ENCODE measurements at regions not wholly inside any gene's neighbourhood (a gene's known extent, or its start where the extent isn't known, plus 50 kb on each side); places are given as distances from the start of the nearest gene placed in this dataset.

DNA sequence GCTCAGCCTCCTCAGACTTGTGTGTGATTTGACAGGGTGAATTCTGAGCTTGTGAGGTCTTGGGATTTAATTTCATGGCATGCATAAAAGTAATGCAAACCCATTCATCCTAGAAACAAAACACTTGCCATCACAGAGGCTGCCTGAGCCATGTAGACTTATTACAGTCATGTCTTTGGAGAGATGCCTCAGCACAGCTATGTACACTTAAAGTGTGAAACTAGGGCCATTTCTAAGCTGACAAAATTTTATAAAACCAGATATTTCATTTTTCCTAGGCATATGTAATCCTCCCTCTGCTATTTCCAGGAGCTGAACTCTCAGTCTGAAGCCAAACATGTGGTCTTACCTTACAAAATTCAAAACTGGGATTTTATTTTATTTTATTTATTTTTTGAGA, 322.2 kb upstream of the SPHKAP start:
- Histone ChIP-seq H4K20me1 (ENCODE audit: insufficient read depth) (no peaks in the 10 kb centered on the region), H2AFZ (no peak overlapping the region), H3K4me2 (ENCODE audit: unreplicated experiment) (no peak overlapping the region), H3F3A (ENCODE audit: insufficient read depth) (no peaks in the 10 kb centered on the region), H3K79me2 (ENCODE audit: insufficient read depth) (no peaks in the 10 kb centered on the region), H3K27me3 (replicated peaks; ENCODE audit: insufficient read depth) (no peaks in the 10 kb centered on the region), H3K36me3 (ENCODE audit: low read depth) (no peaks in the 10 kb centered on the region), H3K27ac (no peak overlapping the region), H3K9me2 (ENCODE audit: insufficient read depth) (no peaks in the 10 kb centered on the region; the same call in 1 of the 2 replicates), H3K4me1 (ENCODE audit: insufficient read depth) (no peaks in the 10 kb centered on the region), H3K4me3 (no peak overlapping the region), H3K9ac (no peak overlapping the region), H3K9me3 (ENCODE audit: low read depth) (no peaks in the 10 kb centered on the region)
- TF ChIP-seq EZH2phosphoT487 (IDR thresholded peaks at IDR 0.05; ENCODE audit: insufficient read depth, low read depth) = no peak
- no peak for TF ChIP-seq EZH2 (IDR thresholded peaks at IDR 0.05; ENCODE audit: insufficient read depth, poor library complexity, severe bottlenecking)
- DNase-seq = no peak
- in situ Hi-C loops (cut with MboI) = no loop called here

DNA sequence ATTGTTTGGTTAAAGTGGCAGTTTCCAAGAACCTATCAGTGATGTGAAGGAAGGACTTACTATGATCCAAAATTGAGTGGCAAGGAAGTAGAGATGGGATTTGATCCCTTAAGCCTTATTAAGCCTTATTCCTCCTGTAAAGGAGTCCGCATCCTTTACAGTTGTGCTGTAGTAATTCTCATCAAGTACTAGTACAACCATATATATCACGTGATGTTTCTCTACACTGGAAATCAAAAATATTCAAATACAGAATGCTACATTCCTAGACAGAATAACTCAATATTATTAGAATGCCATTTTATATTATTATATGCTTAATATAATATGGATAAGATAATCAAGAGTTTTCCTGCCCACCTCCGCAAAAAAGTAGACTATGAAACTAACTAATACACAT, 312.4 kb upstream of the SPHKAP start:
- Histone ChIP-seq H3K4me3 (no peak overlapping the region), H3K9me3 (ENCODE audit: low read depth) (no peaks in the 10 kb centered on the region), H4K20me1 (ENCODE audit: insufficient read depth) (no peaks in the 10 kb centered on the region), H3K27me3 (replicated peaks; ENCODE audit: insufficient read depth) (no peaks in the 10 kb centered on the region), H3K27ac (no peak overlapping the region), H3K4me1 (ENCODE audit: insufficient read depth) (no peaks in the 10 kb centered on the region), H3K9me2 (ENCODE audit: insufficient read depth) (no peaks in the 10 kb centered on the region), H3F3A (ENCODE audit: insufficient read depth) (no peaks in the 10 kb centered on the region), H3K9ac (no peak overlapping the region), H3K79me2 (ENCODE audit: insufficient read depth) (no peaks in the 10 kb centered on the region), H2AFZ (no peak overlapping the region), H3K36me3 (ENCODE audit: low read depth) (no peaks in the 10 kb centered on the region), H3K4me2 (ENCODE audit: unreplicated experiment) (no peak overlapping the region)
- in situ Hi-C loops (cut with MboI) = no loop called here
- DNase-seq = no peak
- WGBS, 2 experiments (ENCODE audit: low coverage in 1 of 2, low lambda C conversion rate in 2 of 2, missing lambda C conversion rate in 2 of 2) = 94 to 95% methylated on average over 3 of the region's 3 CpGs
- TF ChIP-seq EZH2 (IDR thresholded peaks at IDR 0.05; ENCODE audit: insufficient read depth, poor library complexity, severe bottlenecking) (no peak), EZH2phosphoT487 (IDR thresholded peaks at IDR 0.05; ENCODE audit: insufficient read depth, low read depth) (no peak)

DNA sequence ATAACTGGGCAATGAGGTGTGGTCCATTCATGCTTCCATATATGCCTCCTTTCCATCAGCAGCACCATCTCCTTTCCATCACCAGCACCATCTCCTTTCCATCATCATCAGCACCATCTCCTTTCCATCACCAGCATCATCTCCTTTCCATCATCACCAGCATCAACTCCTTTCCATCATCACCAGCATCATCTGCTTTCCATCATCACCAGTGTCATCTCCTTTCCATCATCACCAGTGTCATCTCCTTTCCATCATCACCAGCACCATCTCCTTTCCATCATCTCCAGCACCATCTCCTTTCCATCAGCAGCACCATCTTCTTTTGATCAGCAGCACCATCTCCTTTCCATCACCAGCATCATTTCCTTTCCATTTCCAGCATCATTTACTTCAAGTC, 297.5 kb upstream of the SPHKAP start:
- Histone ChIP-seq H3K9me2 (ENCODE audit: insufficient read depth) (no peaks in the 10 kb centered on the region), H3F3A (ENCODE audit: insufficient read depth) (peaks cover 4% of the 10 kb centered on the region; the same call in 1 of the 2 replicates), H2AFZ (no peak overlapping the region), H3K9ac (no peak overlapping the region), H3K27me3 (replicated peaks; ENCODE audit: insufficient read depth) (no peaks in the 10 kb centered on the region), H3K9me3 (ENCODE audit: low read depth) (no peaks in the 10 kb centered on the region), H3K79me2 (ENCODE audit: insufficient read depth) (no peaks in the 10 kb centered on the region), H3K36me3 (ENCODE audit: low read depth) (no peaks in the 10 kb centered on the region), H3K27ac (no peak overlapping the region), H3K4me1 (ENCODE audit: insufficient read depth) (peaks cover 11% of the 10 kb centered on the region; the same call in 1 of the 2 replicates), H3K4me3 (no peak overlapping the region), H3K4me2 (ENCODE audit: unreplicated experiment) (no peak overlapping the region), H4K20me1 (ENCODE audit: insufficient read depth) (no peaks in the 10 kb centered on the region)
- DNase-seq = no peak
- TF ChIP-seq EZH2phosphoT487 (IDR thresholded peaks at IDR 0.05; ENCODE audit: insufficient read depth, low read depth) = no peak
- TF ChIP-seq EZH2 (IDR thresholded peaks at IDR 0.05; ENCODE audit: insufficient read depth, poor library complexity, severe bottlenecking) = no peak
- in situ Hi-C loops (cut with MboI) = no loop called here

DNA sequence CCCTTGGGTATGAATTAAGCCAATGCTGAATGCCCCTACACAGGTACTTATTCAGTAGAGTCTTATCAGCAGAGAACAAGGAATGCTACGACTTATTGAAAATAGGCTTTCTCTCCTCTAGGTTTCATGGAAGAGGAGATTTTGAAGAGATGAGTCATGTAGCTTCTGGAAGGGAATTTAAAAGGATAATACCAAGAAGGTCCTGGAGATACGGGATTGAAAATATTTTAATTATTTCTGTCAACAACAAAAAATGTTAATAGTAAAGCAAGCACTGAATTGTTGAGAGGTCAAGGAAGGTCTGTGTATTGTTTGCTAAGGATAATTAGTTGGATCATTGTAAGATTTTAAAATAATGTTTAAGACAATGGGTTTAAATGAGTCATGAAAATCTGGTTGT, 293.0 kb upstream of the SPHKAP start:
- Histone ChIP-seq H3K4me1 (ENCODE audit: insufficient read depth) (peaks cover 11% of the 10 kb centered on the region; the same call in 1 of the 2 replicates), H3K4me2 (ENCODE audit: unreplicated experiment) (peak overlapping the region; percentile 36), H3F3A (ENCODE audit: insufficient read depth) (peaks cover 4% of the 10 kb centered on the region; the same call in 1 of the 2 replicates), H3K9me3 (ENCODE audit: low read depth) (no peaks in the 10 kb centered on the region), H4K20me1 (ENCODE audit: insufficient read depth) (no peaks in the 10 kb centered on the region), H3K27ac (no peak overlapping the region), H3K79me2 (ENCODE audit: insufficient read depth) (no peaks in the 10 kb centered on the region), H3K27me3 (replicated peaks; ENCODE audit: insufficient read depth) (no peaks in the 10 kb centered on the region), H2AFZ (no peak overlapping the region), H3K4me3 (no peak overlapping the region), H3K36me3 (ENCODE audit: low read depth) (no peaks in the 10 kb centered on the region), H3K9ac (no peak overlapping the region), H3K9me2 (ENCODE audit: insufficient read depth) (no peaks in the 10 kb centered on the region)
- in situ Hi-C loops (cut with MboI) = no loop called here
- no peak for TF ChIP-seq EZH2 (IDR thresholded peaks at IDR 0.05; ENCODE audit: insufficient read depth, poor library complexity, severe bottlenecking)
- no peak for TF ChIP-seq EZH2phosphoT487 (IDR thresholded peaks at IDR 0.05; ENCODE audit: insufficient read depth, low read depth)
- 2 to 8% methylated on average over 2 of the region's 2 CpGs for WGBS, 2 experiments (ENCODE audit: low coverage in 1 of 2, low lambda C conversion rate in 2 of 2, missing lambda C conversion rate in 2 of 2)
- DNase-seq = peak; percentile 60

DNA sequence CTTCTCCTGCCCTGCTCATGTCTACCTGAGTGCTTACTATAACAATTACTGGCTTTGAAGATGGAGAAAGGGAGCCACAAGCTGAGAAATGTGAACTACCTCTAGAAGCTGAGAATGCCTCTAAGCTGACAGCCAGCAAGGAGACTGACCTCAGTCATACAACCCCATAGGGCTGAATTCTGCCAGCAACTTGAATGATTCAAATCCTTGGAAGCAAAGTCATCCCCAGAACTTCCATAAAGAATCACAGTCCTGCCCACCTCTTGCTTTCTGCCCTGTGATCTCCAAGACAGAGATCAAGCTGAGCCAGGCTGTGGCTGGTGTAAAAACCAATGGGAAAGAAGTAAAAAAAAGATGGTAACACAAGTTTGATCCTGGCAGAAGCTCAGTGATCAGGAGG, 288.2 kb upstream of the SPHKAP start:
- H3K9me3 ChIP-seq (ENCODE audit: low read depth) = no peaks in the 10 kb centered on the region

More for the DNA sequence above, 288.2 kb upstream of the SPHKAP start:
- Histone ChIP-seq H3K4me1 (ENCODE audit: insufficient read depth) (peaks cover 6% of the 10 kb centered on the region; the same call in 1 of the 2 replicates), H3K9me2 (ENCODE audit: insufficient read depth) (no peaks in the 10 kb centered on the region), H3K4me2 (ENCODE audit: unreplicated experiment) (no peak overlapping the region), H3K4me3 (no peak overlapping the region), H2AFZ (no peak overlapping the region), H3F3A (ENCODE audit: insufficient read depth) (peaks cover 4% of the 10 kb centered on the region; the same call in 1 of the 2 replicates), H3K27me3 (replicated peaks; ENCODE audit: insufficient read depth) (no peaks in the 10 kb centered on the region), H3K9ac (no peak overlapping the region), H3K36me3 (ENCODE audit: low read depth) (no peaks in the 10 kb centered on the region), H4K20me1 (ENCODE audit: insufficient read depth) (no peaks in the 10 kb centered on the region), H3K79me2 (ENCODE audit: insufficient read depth) (no peaks in the 10 kb centered on the region), H3K27ac (no peak overlapping the region)
- in situ Hi-C loops (cut with MboI) = no loop called here
- peak; percentile 53 for DNase-seq
- TF ChIP-seq EZH2phosphoT487 (IDR thresholded peaks at IDR 0.05; ENCODE audit: insufficient read depth, low read depth) (no peak), EZH2 (IDR thresholded peaks at IDR 0.05; ENCODE audit: insufficient read depth, poor library complexity, severe bottlenecking) (no peak)
